Upper lobe of left lung (tissue), 4 donors: ENCODE measurements at regions not wholly inside any gene's neighbourhood (a gene's known extent, or its start where the extent isn't known, plus 50 kb on each side); places are given as distances from the start of the nearest gene placed in this dataset.
"Not testable (repeated sequence)": the region's sequence is repeated elsewhere in the genome, so short reads cannot be mapped to it uniquely, and the experiment has no call there.

Experiments used
- POLR2A ChIP-seq, 4 donors: fragments of 450-650 bp; IDR thresholded peaks; one replicate each; pipeline ENCODE4 v1.5.1; 2016 to 2017; ENCODE audit warnings: antibody characterized with exemption in 4 of 4, mild to moderate bottlenecking in 2 of 4
- TF ChIP-seq, protein P1 (sequence below), 6 experiments: fragments of 450-650 bp in 4 of 6; fragments of 200-600 bp in 2 of 6; sonication (generic) in 2 of 6; IDR thresholded peaks; one replicate each; pipeline ENCODE4 v1.5.1; 2016 to 2019; ENCODE audit warnings: antibody characterized with exemption in 6 of 6

DNA sequence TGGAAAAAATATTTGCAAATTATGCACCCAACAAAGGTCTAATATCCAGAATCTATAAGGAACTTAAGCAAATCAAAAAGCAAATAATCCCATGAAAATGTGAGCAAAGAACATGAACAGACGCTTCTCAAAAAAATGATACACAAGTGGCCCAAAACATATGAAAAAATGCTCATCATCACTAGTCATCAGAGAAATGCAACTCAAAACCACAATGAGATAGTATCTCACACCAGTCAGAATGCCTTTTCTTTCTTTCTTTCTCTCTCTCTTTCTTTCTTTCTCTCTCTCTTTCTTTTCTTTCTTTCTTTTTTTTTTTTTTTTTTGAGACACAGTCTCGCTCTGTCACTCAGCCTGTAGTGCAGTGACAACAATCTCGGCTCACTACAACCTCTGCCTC lies 602.9 kb upstream of the TBL1XR1 start:
- not testable (repeated sequence) for TF ChIP-seq POLR2A (IDR thresholded peaks at IDR 0.05)
- TF ChIP-seq, protein P1, sequence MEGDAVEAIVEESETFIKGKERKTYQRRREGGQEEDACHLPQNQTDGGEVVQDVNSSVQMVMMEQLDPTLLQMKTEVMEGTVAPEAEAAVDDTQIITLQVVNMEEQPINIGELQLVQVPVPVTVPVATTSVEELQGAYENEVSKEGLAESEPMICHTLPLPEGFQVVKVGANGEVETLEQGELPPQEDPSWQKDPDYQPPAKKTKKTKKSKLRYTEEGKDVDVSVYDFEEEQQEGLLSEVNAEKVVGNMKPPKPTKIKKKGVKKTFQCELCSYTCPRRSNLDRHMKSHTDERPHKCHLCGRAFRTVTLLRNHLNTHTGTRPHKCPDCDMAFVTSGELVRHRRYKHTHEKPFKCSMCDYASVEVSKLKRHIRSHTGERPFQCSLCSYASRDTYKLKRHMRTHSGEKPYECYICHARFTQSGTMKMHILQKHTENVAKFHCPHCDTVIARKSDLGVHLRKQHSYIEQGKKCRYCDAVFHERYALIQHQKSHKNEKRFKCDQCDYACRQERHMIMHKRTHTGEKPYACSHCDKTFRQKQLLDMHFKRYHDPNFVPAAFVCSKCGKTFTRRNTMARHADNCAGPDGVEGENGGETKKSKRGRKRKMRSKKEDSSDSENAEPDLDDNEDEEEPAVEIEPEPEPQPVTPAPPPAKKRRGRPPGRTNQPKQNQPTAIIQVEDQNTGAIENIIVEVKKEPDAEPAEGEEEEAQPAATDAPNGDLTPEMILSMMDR (IDR thresholded peaks at IDR 0.05) = not testable (repeated sequence)
